ENCODE measurements at regions not wholly inside any gene's neighbourhood (a gene's known extent, or its start where the extent isn't known, plus 50 kb on each side); places are given as distances from the start of the nearest gene placed in this dataset.

- peaks cover 32 to 51% of the 10 kb centered on the region in 2 experiments for H3K27me3 ChIP-seq (ENCODE audit: control insufficient read depth in 1 of 2, insufficient read depth in 1 of 2, low read length in 2 of 2)
- no peak for DNase-seq
- no peak overlapping the region for H2BK12ac ChIP-seq (ENCODE audit: low read length in 2 of 2)
- 73% methylated on average over 2 of the region's 2 CpGs for WGBS
- no peak overlapping the region for H3K27ac ChIP-seq (ENCODE audit: low read length, poor library complexity, severe bottlenecking)
- no peak overlapping the region for H2BK120ac ChIP-seq (ENCODE audit: low read depth, low read length)
- no peak overlapping the region for H3K18ac ChIP-seq (ENCODE audit: low read depth in 1 of 2, low read length in 2 of 2)
- no peaks in the 10 kb centered on the region for H3K79me1 ChIP-seq (replicated peaks; ENCODE audit: low read length, poor library complexity, severe bottlenecking)
- H4K8ac ChIP-seq (ENCODE audit: low read length), result no peak overlapping the region
- no peak overlapping the region for H3K14ac ChIP-seq (ENCODE audit: low read length in 2 of 2)
- no peak overlapping the region for H3K4me2 ChIP-seq (ENCODE audit: low read length, poor library complexity, severe bottlenecking)
- no peak overlapping the region for H2AFZ ChIP-seq (ENCODE audit: low read depth, low read length)
- H3K4me1 ChIP-seq (ENCODE audit: control insufficient read depth, insufficient read depth, low read depth, low read length), result no peaks in the 10 kb centered on the region
- H3K23ac ChIP-seq (ENCODE audit: low read length in 2 of 2), result no peak overlapping the region
- H2BK5ac ChIP-seq (ENCODE audit: low read depth, low read length, poor library complexity, severe bottlenecking), result no peak overlapping the region
- no peak overlapping the region for H3K9ac ChIP-seq (ENCODE audit: low read length)
- H2AK5ac ChIP-seq (ENCODE audit: low read length, severe bottlenecking), result no peak overlapping the region
- H2BK15ac ChIP-seq (ENCODE audit: low read depth, poor library complexity, severe bottlenecking), result no peak overlapping the region
- H3K36me3 ChIP-seq (ENCODE audit: control insufficient read depth in 1 of 2, insufficient read depth in 2 of 2, low read depth in 1 of 2, low read length in 2 of 2), result no peaks in the 10 kb centered on the region
- H3K4ac ChIP-seq (ENCODE audit: low read depth in 1 of 2, low read length in 2 of 2), result no peak overlapping the region
- H4K91ac ChIP-seq (ENCODE audit: low read length), result no peak overlapping the region
- no peak overlapping the region for H3K4me3 ChIP-seq (ENCODE audit: insufficient read depth in 1 of 2, low read depth in 1 of 2, low read length in 2 of 2)
- peaks cover 2% of the 10 kb centered on the region for H3K9me3 ChIP-seq (ENCODE audit: control insufficient read depth, low read length)
Measured at GRCh38 chr16:22643886-22644285, 133.2 kb downstream of the NPIPB5 start.

GRCh38 chr16:22645868-22646267 lies 135.2 kb downstream of the NPIPB5 start:
- no peak overlapping the region for H3K14ac ChIP-seq (ENCODE audit: low read length in 2 of 2)
- H2BK15ac ChIP-seq (ENCODE audit: low read depth, poor library complexity, severe bottlenecking), result no peak overlapping the region
- H3K4me1 ChIP-seq (ENCODE audit: control insufficient read depth, insufficient read depth, low read depth, low read length), result no peaks in the 10 kb centered on the region
- no peak overlapping the region for H2BK120ac ChIP-seq (ENCODE audit: low read depth, low read length)
- H3K23ac ChIP-seq (ENCODE audit: low read length in 2 of 2), result no peak overlapping the region
- H4K91ac ChIP-seq (ENCODE audit: low read length), result no peak overlapping the region
- H2AFZ ChIP-seq (ENCODE audit: low read depth, low read length), result no peak overlapping the region
- no peak overlapping the region for H2BK12ac ChIP-seq (ENCODE audit: low read length in 2 of 2)
- H3K4me3 ChIP-seq (ENCODE audit: insufficient read depth in 1 of 2, low read depth in 1 of 2, low read length in 2 of 2), result no peak overlapping the region
- H3K27me3 ChIP-seq (ENCODE audit: control insufficient read depth in 1 of 2, insufficient read depth in 1 of 2, low read length in 2 of 2), result peaks cover 37 to 62% of the 10 kb centered on the region in 2 experiments
- WGBS, result 45% methylated on average over 3 of the region's 3 CpGs
- H2BK5ac ChIP-seq (ENCODE audit: low read depth, low read length, poor library complexity, severe bottlenecking), result no peak overlapping the region
- H3K27ac ChIP-seq (ENCODE audit: low read length, poor library complexity, severe bottlenecking), result no peak overlapping the region
- no peak overlapping the region for H4K8ac ChIP-seq (ENCODE audit: low read length)
- no peak overlapping the region for H3K9ac ChIP-seq (ENCODE audit: low read length)
- no peak for DNase-seq
- H2AK5ac ChIP-seq (ENCODE audit: low read length, severe bottlenecking), result no peak overlapping the region
- H3K4ac ChIP-seq (ENCODE audit: low read depth in 1 of 2, low read length in 2 of 2), result no peak overlapping the region
- H3K18ac ChIP-seq (ENCODE audit: low read depth in 1 of 2, low read length in 2 of 2), result no peak overlapping the region
- H3K79me1 ChIP-seq (replicated peaks; ENCODE audit: low read length, poor library complexity, severe bottlenecking), result no peaks in the 10 kb centered on the region
- H3K9me3 ChIP-seq (ENCODE audit: control insufficient read depth, low read length), result peaks cover 2% of the 10 kb centered on the region
- no peaks in the 10 kb centered on the region for H3K36me3 ChIP-seq (ENCODE audit: control insufficient read depth in 1 of 2, insufficient read depth in 2 of 2, low read depth in 1 of 2, low read length in 2 of 2)
- H3K4me2 ChIP-seq (ENCODE audit: low read length, poor library complexity, severe bottlenecking), result no peak overlapping the region

DNA sequence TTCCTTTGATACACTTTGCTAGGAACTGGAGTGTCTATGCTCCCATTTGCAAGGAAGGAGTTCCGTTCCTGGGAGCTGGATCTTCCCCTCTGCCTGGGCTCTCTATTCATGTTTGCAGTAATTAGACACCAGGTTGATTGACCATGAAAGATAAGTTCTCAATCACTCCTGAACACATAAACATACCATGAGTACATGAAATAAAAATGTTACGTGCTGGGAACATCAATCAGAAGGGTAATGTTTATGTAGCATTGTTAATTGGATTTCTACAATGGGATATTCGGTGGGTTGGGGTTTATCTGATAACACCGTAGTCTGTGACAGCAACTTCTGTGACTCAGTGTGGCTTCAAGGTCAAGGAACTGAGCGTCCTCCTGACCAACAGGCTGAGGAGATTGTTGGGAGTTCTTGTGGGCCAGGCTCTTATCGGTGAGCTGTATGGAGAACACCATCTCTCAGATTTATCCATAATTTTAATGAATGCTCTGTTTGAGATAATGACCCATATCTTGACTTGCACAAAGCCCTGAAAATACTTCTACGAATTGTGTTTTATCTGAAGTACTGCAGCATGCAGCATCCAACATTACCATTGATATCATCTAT lies 136.4 kb downstream of the NPIPB5 start:
- H3K79me1 ChIP-seq (replicated peaks; ENCODE audit: low read length, poor library complexity, severe bottlenecking), result no peaks in the 10 kb centered on the region
- no peak overlapping the region for H2BK12ac ChIP-seq (ENCODE audit: low read length in 2 of 2)
- no peaks in the 10 kb centered on the region for H3K4me1 ChIP-seq (ENCODE audit: control insufficient read depth, insufficient read depth, low read depth, low read length)
- peaks cover 33 to 57% of the 10 kb centered on the region in 2 experiments for H3K27me3 ChIP-seq (ENCODE audit: control insufficient read depth in 1 of 2, insufficient read depth in 1 of 2, low read length in 2 of 2)
- H2AFZ ChIP-seq (ENCODE audit: low read depth, low read length), result no peak overlapping the region
- H4K91ac ChIP-seq (ENCODE audit: low read length), result no peak overlapping the region
- H3K27ac ChIP-seq (ENCODE audit: low read length, poor library complexity, severe bottlenecking), result no peak overlapping the region
- H3K23ac ChIP-seq (ENCODE audit: low read length in 2 of 2), result no peak overlapping the region
- no peak overlapping the region for H3K14ac ChIP-seq (ENCODE audit: low read length in 2 of 2)
- no peak overlapping the region for H2BK15ac ChIP-seq (ENCODE audit: low read depth, poor library complexity, severe bottlenecking)
- H3K4me2 ChIP-seq (ENCODE audit: low read length, poor library complexity, severe bottlenecking), result no peak overlapping the region
- no peak overlapping the region for H2BK5ac ChIP-seq (ENCODE audit: low read depth, low read length, poor library complexity, severe bottlenecking)
- no peak overlapping the region for H3K9ac ChIP-seq (ENCODE audit: low read length)
- no peaks in the 10 kb centered on the region for H3K36me3 ChIP-seq (ENCODE audit: control insufficient read depth in 1 of 2, insufficient read depth in 2 of 2, low read depth in 1 of 2, low read length in 2 of 2)
- no peak overlapping the region for H2AK5ac ChIP-seq (ENCODE audit: low read length, severe bottlenecking)
- H4K8ac ChIP-seq (ENCODE audit: low read length), result no peak overlapping the region
- peaks cover 2% of the 10 kb centered on the region for H3K9me3 ChIP-seq (ENCODE audit: control insufficient read depth, low read length)
- no peak overlapping the region for H3K4me3 ChIP-seq (ENCODE audit: insufficient read depth in 1 of 2, low read depth in 1 of 2, low read length in 2 of 2)
- no peak overlapping the region for H3K4ac ChIP-seq (ENCODE audit: low read depth in 1 of 2, low read length in 2 of 2)
- no peak overlapping the region for H3K18ac ChIP-seq (ENCODE audit: low read depth in 1 of 2, low read length in 2 of 2)
- WGBS, result 74% methylated on average over 5 of the region's 7 CpGs
- no peak for DNase-seq
- no peak overlapping the region for H2BK120ac ChIP-seq (ENCODE audit: low read depth, low read length)

DNA sequence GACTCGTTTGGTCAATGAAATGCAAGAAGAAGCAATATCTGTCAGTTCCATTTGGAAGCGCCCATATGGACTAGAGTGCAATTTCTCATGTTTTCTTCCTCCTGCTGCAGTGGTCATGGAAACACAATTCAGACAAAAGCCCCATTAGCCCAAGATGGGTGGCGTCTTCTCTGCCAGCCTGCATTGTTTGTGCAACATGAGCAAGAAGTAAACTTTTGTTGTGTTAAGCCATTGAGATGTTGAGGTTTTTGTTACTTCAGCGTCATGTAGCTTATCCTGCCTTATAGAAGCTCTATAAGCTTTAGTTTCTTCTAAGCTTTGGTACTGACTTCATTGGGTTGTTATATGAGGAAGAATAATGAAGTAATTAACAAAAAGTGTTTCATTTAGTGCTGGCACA lies 137.4 kb downstream of the NPIPB5 start:
- WGBS, result 71% methylated on average over 4 of the region's 4 CpGs
- no peaks in the 10 kb centered on the region for H3K36me3 ChIP-seq (ENCODE audit: control insufficient read depth in 1 of 2, insufficient read depth in 2 of 2, low read depth in 1 of 2, low read length in 2 of 2)
- DNase-seq, result no peak
- no peak overlapping the region for H3K4ac ChIP-seq (ENCODE audit: low read depth in 1 of 2, low read length in 2 of 2)
- no peak overlapping the region for H3K4me2 ChIP-seq (ENCODE audit: low read length, poor library complexity, severe bottlenecking)
- no peak overlapping the region for H3K23ac ChIP-seq (ENCODE audit: low read length in 2 of 2)
- H3K9me3 ChIP-seq (ENCODE audit: control insufficient read depth, low read length), result peaks cover 2% of the 10 kb centered on the region
- H3K9ac ChIP-seq (ENCODE audit: low read length), result no peak overlapping the region
- no peak overlapping the region for H2AK5ac ChIP-seq (ENCODE audit: low read length, severe bottlenecking)
- H2BK5ac ChIP-seq (ENCODE audit: low read depth, low read length, poor library complexity, severe bottlenecking), result no peak overlapping the region
- H3K18ac ChIP-seq (ENCODE audit: low read depth in 1 of 2, low read length in 2 of 2), result no peak overlapping the region
- H4K91ac ChIP-seq (ENCODE audit: low read length), result no peak overlapping the region
- H3K14ac ChIP-seq (ENCODE audit: low read length in 2 of 2), result no peak overlapping the region
- no peak overlapping the region for H2BK15ac ChIP-seq (ENCODE audit: low read depth, poor library complexity, severe bottlenecking)
- no peaks in the 10 kb centered on the region for H3K79me1 ChIP-seq (replicated peaks; ENCODE audit: low read length, poor library complexity, severe bottlenecking)
- no peak overlapping the region for H2BK120ac ChIP-seq (ENCODE audit: low read depth, low read length)
- H3K4me1 ChIP-seq (ENCODE audit: control insufficient read depth, insufficient read depth, low read depth, low read length), result no peaks in the 10 kb centered on the region
- no peak overlapping the region for H3K4me3 ChIP-seq (ENCODE audit: insufficient read depth in 1 of 2, low read depth in 1 of 2, low read length in 2 of 2)
- H2AFZ ChIP-seq (ENCODE audit: low read depth, low read length), result no peak overlapping the region
- no peak overlapping the region for H3K27ac ChIP-seq (ENCODE audit: low read length, poor library complexity, severe bottlenecking)
- H4K8ac ChIP-seq (ENCODE audit: low read length), result no peak overlapping the region
- H2BK12ac ChIP-seq (ENCODE audit: low read length in 2 of 2), result no peak overlapping the region
- H3K27me3 ChIP-seq (ENCODE audit: control insufficient read depth in 1 of 2, insufficient read depth in 1 of 2, low read length in 2 of 2), result peaks cover 24 to 46% of the 10 kb centered on the region in 2 experiments

Data from mesenchymal stem cell (in vitro differentiated cells and primary cell).